ENCODE measurements at regions not wholly inside any gene's neighbourhood (a gene's known extent, or its start where the extent isn't known, plus 50 kb on each side); places are given as distances from the start of the nearest gene placed in this dataset.

GRCh38 chr10:43963793-43964425, 315.2 kb upstream of the ZNF32 start:
- no peak for DNase-seq (ENCODE audit: low spot score)
- POLR2A ChIA-PET (ENCODE audit: low non-redundant PET) = no interaction called here
- no peak for TF ChIP-seq CTCF (conservative IDR thresholded peaks at IDR 0.05; ENCODE audit: low read depth)
- CTCF ChIA-PET = no interaction called here
- H3K27ac ChIP-seq = no peak overlapping the region

GRCh38 chr10:43963379-43963778, 314.7 kb upstream of the ZNF32 start:
- POLR2A ChIA-PET (ENCODE audit: low non-redundant PET) = no interaction called here
- CTCF ChIA-PET = no interaction called here
- DNase-seq (ENCODE audit: low spot score) = no peak
- no peak overlapping the region for H3K27ac ChIP-seq
- TF ChIP-seq CTCF (conservative IDR thresholded peaks at IDR 0.05; ENCODE audit: low read depth) = no peak

GRCh38 chr10:43962346-43963191, 313.9 kb upstream of the ZNF32 start:
- POLR2A ChIA-PET (ENCODE audit: low non-redundant PET) = no interaction called here
- no peak for DNase-seq (ENCODE audit: low spot score)
- H3K27ac ChIP-seq = no peak overlapping the region
- no peak for TF ChIP-seq CTCF (conservative IDR thresholded peaks at IDR 0.05; ENCODE audit: low read depth)
- CTCF ChIA-PET = no interaction called here

DNA sequence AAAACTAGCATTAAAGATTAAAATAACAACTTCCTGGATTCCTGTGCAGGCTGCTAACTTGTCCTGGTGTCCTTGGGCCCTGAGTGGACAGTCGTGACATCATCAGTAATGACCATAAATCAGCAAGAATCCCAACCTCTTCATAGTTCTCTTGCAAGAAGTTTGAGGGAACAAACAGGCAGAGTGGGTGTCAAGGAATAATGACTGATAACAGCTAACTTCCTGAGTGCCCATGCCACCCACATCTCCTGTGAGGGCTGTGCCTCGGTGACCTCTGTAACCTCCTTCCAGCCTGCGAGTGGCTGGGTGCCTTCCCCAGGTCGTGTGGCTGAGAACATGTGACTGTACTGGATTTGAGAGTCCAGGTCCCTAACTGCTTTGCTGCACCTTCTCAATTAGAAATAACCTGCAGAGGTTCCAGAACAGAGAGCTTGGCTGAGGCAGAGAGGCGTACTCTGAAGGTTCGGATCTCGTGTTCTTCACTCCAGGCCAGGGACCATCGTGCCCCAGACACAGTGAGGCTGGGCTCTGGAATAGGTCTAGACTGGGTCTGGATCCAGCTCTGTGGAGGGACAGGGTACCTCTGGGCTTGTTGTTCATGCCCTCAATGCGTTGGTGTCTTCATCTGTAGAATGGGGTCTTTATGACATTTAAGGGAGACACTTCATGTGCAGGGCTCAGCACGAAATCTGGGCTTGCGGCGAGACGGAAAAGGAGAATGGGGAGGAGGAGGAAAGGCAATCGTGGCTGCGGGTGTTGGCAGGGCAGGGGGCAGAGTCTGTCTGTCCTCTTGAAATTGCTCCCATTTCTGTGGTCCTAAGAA, 313.1 kb upstream of the ZNF32 start:
- ChIA-PET POLR2A (ENCODE audit: low non-redundant PET) (no interaction called here), CTCF (no interaction called here)
- no peak for TF ChIP-seq CTCF (conservative IDR thresholded peaks at IDR 0.05; ENCODE audit: low read depth)
- no peak for DNase-seq (ENCODE audit: low spot score)
- no peak overlapping the region for H3K27ac ChIP-seq

GRCh38 chr10:43960981-43961380, 312.3 kb upstream of the ZNF32 start:
- no peak overlapping the region for H3K27ac ChIP-seq
- no peak for DNase-seq (ENCODE audit: low spot score)
- ChIA-PET POLR2A (ENCODE audit: low non-redundant PET) (no interaction called here), CTCF (interaction anchor here (0.7 kb wide), 1 partner anchor 304 kb away, joined by 3 read pairs; no protein-coding TSS in a partner anchor)
- TF ChIP-seq CTCF (conservative IDR thresholded peaks at IDR 0.05; ENCODE audit: low read depth) = no peak

GRCh38 chr10:43960477-43960876, 311.8 kb upstream of the ZNF32 start:
- POLR2A ChIA-PET (ENCODE audit: low non-redundant PET) = no interaction called here
- no peak overlapping the region for H3K27ac ChIP-seq
- CTCF ChIA-PET = interaction anchor here (0.7 kb wide), 2 partner anchors 304 to 637 kb away, joined by 3 read pairs; no protein-coding TSS in a partner anchor
- no peak for TF ChIP-seq CTCF (conservative IDR thresholded peaks at IDR 0.05; ENCODE audit: low read depth)
- DNase-seq (ENCODE audit: low spot score) = no peak
